IPS-18a (cell line): ENCODE measurements at regions not wholly inside any gene's neighbourhood (a gene's known extent, or its start where the extent isn't known, plus 50 kb on each side); places are given as distances from the start of the nearest gene placed in this dataset.

ENCODE experiments used
- H3K27ac ChIP-seq: one replicate; pipeline ENCODE4 v1.5.1; 2013; ENCODE audit warnings: low read length
- H3K27me3 ChIP-seq: one replicate; pipeline ENCODE4 v1.6.1; 2013; ENCODE audit warnings: mild to moderate bottlenecking, low read length; ENCODE audit not compliant: control insufficient read depth, insufficient read depth
- H3K36me3 ChIP-seq: one replicate; pipeline ENCODE4 v1.6.1; 2013; ENCODE audit warnings: low read depth, low read length; ENCODE audit not compliant: control insufficient read depth
- H3K4me1 ChIP-seq: one replicate; pipeline ENCODE4 v1.6.1; 2013; ENCODE audit warnings: low read depth, low read length; ENCODE audit not compliant: control insufficient read depth
- H3K4me3 ChIP-seq: one replicate; pipeline ENCODE4 v1.5.1; 2013; ENCODE audit warnings: low read length
- H3K9ac ChIP-seq: one replicate; pipeline ENCODE4 v1.6.1; 2013; ENCODE audit warnings: mild to moderate bottlenecking, low read length, moderate library complexity
- H3K9me3 ChIP-seq: one replicate; pipeline ENCODE4 v1.6.1; 2013; ENCODE audit warnings: low read depth, low read length; ENCODE audit not compliant: control insufficient read depth

DNA sequence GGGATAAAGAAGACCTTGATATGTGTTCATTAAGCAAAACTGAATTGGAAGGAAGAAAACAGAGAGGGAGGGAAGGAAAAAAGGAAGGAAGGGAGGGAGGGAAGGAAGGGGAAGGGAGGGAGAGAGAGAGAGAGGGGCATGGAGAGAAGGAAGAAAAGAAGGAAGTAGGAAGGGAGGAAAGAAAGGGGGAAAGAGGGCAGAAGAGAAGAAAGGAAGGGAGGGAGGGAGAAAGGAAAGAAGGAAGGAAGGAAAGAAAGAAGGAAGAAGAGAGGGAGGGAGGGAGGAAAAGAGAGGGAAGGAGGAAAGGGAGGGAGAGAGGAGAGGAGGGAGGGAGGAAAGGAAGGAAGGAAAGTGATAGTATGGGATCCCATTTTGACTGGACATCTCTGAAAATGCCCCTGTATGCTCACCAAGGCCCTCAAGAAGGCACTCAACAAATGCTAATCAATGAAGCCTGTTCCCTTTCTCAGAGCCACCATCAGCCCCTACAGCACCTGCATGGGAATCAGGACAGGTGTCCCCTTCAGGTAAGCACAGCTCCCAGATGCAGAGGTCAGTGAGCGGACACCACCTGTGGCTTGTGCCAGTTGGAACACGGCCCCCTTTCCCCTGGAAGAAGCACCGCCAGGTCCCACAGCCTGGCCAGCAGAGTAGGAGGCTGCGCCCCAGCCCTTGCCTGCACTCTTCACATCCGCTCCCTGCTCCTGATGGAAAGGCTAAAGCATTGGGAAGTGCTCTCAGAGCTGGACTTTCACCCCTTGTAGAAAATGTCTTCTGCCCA, 161.4 kb upstream of the DIO3 start:
- Histone ChIP-seq H3K4me1 (no peaks in the 10 kb centered on the region), H3K4me3 (no peak overlapping the region), H3K9me3 (no peaks in the 10 kb centered on the region), H3K36me3 (no peaks in the 10 kb centered on the region), H3K9ac (no peak overlapping the region), H3K27ac (no peak overlapping the region), H3K27me3 (no peaks in the 10 kb centered on the region)

DNA sequence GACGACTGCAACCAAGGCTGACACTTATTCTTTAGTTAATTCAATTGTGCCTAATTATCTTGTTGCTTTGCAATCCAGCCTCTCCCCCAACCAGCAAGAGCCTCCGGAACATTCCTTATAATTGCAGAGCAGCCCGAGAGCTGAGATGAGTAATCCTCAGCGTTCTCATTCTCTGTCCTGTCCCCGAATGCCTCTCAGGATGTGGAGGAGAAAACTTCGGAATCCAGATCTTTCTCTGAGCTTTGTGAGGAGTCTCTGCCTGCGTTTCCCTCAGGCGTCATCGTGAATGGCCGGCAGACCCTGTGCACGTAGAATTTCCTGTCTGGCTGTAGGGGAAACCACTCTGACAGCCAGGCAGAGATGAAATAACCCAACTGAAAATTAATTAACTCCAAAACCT, 160.5 kb upstream of the DIO3 start:
- H3K4me3 ChIP-seq = no peak overlapping the region
- no peaks in the 10 kb centered on the region for H3K9me3 ChIP-seq
- H3K27me3 ChIP-seq = no peaks in the 10 kb centered on the region
- no peaks in the 10 kb centered on the region for H3K4me1 ChIP-seq
- H3K27ac ChIP-seq = no peak overlapping the region
- H3K36me3 ChIP-seq = no peaks in the 10 kb centered on the region
- no peak overlapping the region for H3K9ac ChIP-seq

DNA sequence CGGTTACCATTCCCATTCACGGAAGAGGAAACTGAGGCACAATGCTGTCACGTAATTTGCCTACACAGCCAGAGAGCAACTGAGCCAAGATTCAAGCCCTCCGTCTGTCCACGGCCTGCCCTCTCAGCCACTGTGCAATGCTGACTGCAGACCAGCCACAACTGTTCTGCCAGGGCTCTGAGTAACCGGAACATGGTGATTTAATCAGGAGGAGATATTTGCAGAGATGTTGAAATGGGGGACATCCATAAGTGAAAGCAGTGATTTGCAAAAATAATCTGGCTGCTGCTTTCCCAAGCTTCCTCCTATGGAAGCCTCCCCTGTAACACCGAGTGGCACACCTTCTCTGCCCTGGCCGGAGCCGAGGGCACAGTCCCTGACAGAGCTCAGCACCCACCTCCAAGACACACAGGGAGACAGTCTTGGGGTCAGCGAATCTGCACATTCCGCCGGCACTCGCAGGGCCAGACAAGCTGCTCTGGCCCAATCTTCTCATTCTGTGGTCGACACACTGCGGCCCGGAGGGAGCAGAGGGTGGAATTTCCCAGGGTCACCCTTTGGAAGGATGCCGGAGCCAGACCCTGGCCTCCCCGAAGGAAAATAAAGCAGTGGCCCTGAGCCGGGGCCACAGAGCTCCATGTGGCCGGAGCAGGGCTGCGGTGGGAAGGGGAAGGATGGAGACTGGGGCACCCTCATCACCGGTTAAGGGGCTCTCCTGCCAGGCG, 158.2 kb upstream of the DIO3 start:
- Histone ChIP-seq H3K36me3 (no peaks in the 10 kb centered on the region), H3K9me3 (no peaks in the 10 kb centered on the region), H3K9ac (no peak overlapping the region), H3K27me3 (no peaks in the 10 kb centered on the region), H3K4me1 (no peaks in the 10 kb centered on the region), H3K4me3 (no peak overlapping the region), H3K27ac (no peak overlapping the region)

DNA sequence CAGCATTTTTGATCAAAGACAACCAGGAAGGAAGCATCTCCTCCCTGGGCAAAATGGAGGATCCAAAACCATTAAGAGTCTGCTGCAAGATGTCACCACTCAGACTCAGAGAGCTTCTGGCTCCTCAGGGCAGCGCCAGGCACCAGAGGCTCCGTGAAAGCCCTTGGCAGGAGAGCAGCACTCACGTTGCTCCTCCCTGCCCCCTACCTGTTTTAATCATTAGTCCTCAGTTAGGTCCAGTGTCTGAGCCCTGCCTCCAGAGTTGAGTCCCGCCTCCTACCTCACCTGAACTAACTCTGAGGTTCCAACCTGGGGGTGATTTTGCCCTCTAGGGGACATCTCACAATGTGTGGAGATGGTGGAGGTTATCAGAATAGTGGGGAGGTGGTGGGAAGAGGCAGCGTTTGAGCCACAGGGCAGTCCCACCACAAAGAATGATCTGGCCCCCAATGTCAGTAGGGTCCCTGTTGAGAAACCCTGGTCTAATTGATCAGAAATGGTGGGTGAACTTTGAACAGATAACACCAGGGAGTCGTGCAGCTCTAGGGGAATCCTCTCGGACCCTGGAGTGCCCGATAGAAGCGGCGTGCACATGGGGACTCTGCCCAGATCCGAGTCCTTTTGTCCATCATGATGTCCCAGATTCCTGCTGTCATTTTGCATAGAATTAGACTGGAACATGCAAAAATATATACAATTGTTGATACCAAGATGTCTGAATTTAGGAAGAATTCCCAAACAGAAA, 156.7 kb upstream of the DIO3 start:
- Histone ChIP-seq H3K27me3 (no peaks in the 10 kb centered on the region), H3K4me3 (no peak overlapping the region), H3K9me3 (no peaks in the 10 kb centered on the region), H3K36me3 (no peaks in the 10 kb centered on the region), H3K4me1 (no peaks in the 10 kb centered on the region), H3K9ac (no peak overlapping the region), H3K27ac (no peak overlapping the region)

DNA sequence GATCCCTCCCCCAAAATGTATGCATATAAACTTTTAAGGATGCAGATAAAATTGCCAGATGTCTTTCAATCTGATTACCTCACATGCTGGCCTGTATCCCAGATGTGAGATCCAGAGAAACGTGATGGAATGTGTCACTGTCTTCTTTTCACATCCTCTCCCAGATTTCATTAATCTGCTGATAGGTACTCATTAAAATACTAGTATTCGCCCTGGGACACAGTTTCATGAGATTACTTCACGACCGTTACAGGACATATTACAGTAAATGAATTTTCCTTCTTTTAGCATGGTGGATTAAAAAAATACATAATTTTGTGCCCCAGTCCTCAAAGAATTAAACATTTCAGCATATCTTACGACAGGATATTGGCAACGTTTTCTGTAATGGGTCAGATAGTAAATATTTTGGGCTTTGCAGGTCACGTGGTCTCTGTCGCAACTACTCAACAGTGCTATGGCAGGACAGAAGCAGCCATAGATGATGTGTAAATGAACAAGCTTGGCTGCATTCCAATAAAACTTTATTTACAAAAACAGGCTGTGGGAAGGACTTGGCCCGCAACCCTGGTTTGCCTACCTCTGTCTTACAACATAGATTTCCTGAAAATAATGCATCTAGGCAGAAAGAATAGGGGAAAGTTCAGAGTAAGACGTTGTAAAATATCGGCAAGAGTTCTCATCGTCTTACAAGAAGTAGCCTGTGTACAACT, 156.0 kb upstream of the DIO3 start:
- Histone ChIP-seq H3K4me1 (no peaks in the 10 kb centered on the region), H3K27ac (no peak overlapping the region), H3K9ac (no peak overlapping the region), H3K4me3 (no peak overlapping the region), H3K9me3 (no peaks in the 10 kb centered on the region), H3K27me3 (no peaks in the 10 kb centered on the region), H3K36me3 (no peaks in the 10 kb centered on the region)

DNA sequence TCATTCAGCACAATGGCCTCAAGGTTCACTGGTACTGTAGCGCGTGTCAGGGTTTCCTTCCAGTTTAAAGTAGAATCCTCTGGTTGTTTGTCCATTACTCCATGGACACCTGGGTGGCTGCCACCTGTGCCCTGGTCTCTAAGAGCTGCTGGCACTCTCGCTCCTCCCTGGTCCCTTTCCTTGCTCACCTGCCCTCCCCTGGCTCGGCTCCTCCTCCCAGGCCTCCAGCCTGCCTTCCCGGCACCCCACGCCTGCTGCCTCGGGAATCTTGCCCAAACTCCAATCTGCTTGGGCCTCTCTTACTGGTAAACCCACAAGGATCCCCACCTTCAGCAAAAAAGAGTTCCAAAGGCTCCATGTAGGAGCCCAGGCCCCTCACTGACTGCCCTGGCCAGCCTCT, 154.4 kb upstream of the DIO3 start:
- Histone ChIP-seq H3K27me3 (no peaks in the 10 kb centered on the region), H3K4me3 (no peak overlapping the region), H3K27ac (no peak overlapping the region), H3K36me3 (no peaks in the 10 kb centered on the region), H3K9me3 (no peaks in the 10 kb centered on the region), H3K4me1 (no peaks in the 10 kb centered on the region), H3K9ac (no peak overlapping the region)

DNA sequence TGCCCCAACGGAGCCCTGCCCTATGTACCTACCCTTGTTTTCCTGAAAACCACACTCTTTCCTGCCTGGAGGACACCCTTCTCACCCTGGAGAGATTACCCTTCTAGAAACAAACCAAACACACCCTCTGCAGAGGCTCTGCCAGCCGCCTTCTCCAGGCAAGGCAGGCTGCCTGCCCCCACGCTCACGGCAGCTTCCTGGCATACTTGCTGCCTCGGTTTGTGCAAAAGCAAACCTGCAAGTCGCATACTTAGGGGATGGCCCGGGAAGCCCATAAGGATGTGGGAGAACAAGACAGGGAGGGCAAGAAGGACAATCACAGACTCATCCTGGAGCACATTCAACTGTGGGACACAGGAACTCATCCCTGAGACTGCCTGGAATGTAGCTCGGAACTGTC, 154.0 kb upstream of the DIO3 start:
- H3K27me3 ChIP-seq = no peaks in the 10 kb centered on the region
- H3K27ac ChIP-seq = no peak overlapping the region
- H3K9me3 ChIP-seq = no peaks in the 10 kb centered on the region
- H3K36me3 ChIP-seq = no peaks in the 10 kb centered on the region
- no peak overlapping the region for H3K4me3 ChIP-seq
- no peak overlapping the region for H3K9ac ChIP-seq
- no peaks in the 10 kb centered on the region for H3K4me1 ChIP-seq

DNA sequence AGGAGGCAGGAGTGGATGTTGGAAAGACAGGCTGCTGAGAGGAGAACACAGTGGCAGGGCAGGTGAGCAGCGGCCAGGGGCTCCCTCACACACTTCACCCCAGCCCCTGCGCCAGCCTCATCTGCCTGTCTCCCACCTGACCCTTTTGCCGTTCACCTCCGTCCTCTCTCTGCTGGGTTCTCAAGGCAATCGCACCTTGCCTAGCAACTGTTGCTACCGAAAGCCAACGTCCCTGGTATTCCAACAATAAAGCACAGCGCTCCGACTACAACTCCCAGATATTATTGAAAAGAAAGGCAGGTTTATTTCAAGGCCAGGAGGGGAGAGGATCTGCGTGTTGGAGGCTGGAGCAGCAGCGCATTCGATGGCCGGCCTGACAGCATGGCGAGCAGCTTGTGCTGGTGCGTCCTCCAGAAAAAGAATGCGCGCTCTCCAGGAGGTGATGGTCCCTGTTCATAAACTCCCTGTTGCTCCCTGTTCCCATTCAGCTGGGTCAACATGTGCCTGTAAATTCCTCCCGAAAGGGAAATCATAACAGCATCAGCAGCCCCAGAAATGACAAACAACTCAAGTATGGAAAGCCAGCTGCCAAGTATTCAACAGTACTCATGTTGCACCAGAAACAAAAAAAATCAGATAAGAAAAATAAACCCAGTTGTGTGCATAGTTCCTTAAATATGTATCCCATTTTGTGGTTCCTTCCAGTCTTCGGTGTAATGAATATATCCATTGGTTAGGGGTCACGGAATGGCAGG, 153.0 kb upstream of the DIO3 start:
- Histone ChIP-seq H3K9me3 (no peaks in the 10 kb centered on the region), H3K9ac (no peak overlapping the region), H3K27me3 (no peaks in the 10 kb centered on the region), H3K27ac (no peak overlapping the region), H3K4me1 (no peaks in the 10 kb centered on the region), H3K4me3 (no peak overlapping the region), H3K36me3 (no peaks in the 10 kb centered on the region)

DNA sequence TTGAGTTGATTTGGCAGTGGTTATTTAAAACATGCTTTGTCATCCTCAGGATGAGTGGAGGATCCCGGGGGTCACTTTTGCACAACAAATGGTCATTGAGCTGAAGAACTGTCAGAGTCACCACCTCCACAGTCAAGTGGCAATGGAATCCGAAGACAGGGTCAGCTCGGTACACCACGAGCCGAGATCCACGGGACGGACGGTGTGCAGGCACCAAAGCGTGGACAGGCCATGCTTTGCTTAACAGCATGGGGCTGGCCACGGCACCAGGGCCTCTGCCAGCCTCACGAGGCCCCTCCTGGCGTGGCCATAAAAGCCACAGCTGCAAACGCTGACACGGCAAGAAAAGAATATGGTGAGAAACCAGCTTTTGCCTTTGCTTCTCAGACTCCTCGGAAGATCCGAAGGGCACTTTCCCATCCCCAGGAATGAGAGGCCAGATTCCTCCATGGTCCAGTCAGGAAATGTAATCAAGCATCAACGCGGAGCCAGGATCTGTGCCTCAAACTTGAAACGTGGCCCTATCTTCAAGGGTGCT, 152.2 kb upstream of the DIO3 start:
- H3K36me3 ChIP-seq = no peaks in the 10 kb centered on the region
- H3K9me3 ChIP-seq = no peaks in the 10 kb centered on the region
- no peaks in the 10 kb centered on the region for H3K4me1 ChIP-seq
- H3K9ac ChIP-seq = no peak overlapping the region
- no peaks in the 10 kb centered on the region for H3K27me3 ChIP-seq
- no peak overlapping the region for H3K27ac ChIP-seq
- H3K4me3 ChIP-seq = no peak overlapping the region

DNA sequence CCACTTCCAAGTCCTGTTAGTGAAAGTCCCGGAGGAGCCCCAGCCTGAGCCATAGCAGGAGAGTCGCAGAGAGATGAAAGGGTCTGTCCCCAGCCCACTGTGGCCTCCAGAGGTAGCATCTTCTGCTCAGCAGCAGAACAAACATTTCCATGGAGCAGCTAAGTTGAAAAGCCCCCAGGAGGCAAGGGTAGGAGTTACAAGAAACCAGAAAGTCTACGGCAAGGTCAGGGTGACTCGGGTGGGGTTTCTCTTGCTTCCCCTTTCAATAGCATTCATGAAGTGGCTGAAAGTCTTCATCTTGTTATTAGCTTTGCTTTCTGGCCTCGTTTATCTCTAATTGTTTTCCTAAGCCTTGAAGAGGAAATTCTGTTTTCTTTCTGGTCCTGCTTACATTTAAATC, 151.2 kb upstream of the DIO3 start:
- Histone ChIP-seq H3K27me3 (no peaks in the 10 kb centered on the region), H3K4me1 (no peaks in the 10 kb centered on the region), H3K4me3 (no peak overlapping the region), H3K36me3 (no peaks in the 10 kb centered on the region), H3K27ac (no peak overlapping the region), H3K9me3 (no peaks in the 10 kb centered on the region), H3K9ac (no peak overlapping the region)
